Fibroblast of skin of left quadriceps (primary cell): ENCODE measurements at regions not wholly inside any gene's neighbourhood (a gene's known extent, or its start where the extent isn't known, plus 50 kb on each side); places are given as distances from the start of the nearest gene placed in this dataset.
A peak's percentile ranks its signal among the peaks of the same experiment; 100 is the strongest.

Experiments
- DNase-seq, 2 experiments: peaks; one replicate each; pipeline ENCODE4 v3.0.0-alpha.2; 2013; ENCODE audit warnings: low read depth in 2 of 2

- no peak for DNase-seq
Measured at GRCh38 chr2:5990086-5990485, 297.9 kb downstream of the SOX11 start.

GRCh38 chr2:5991305-5991968 lies 299.3 kb downstream of the SOX11 start:
- DNase-seq, result no peak

GRCh38 chr2:5995832-5996231 lies 303.6 kb downstream of the SOX11 start:
- no peak for DNase-seq

GRCh38 chr2:6008186-6008585 lies 316.0 kb downstream of the SOX11 start:
- DNase-seq, result no peak

- peak; percentile 53 to 59 for DNase-seq
Measured at GRCh38 chr2:6008726-6009125, 316.5 kb downstream of the SOX11 start.

GRCh38 chr2:6010163-6010562 lies 318.0 kb downstream of the SOX11 start:
- no peak for DNase-seq

GRCh38 chr2:6011921-6012320 lies 319.7 kb downstream of the SOX11 start:
- peak; percentile 80 to 82 for DNase-seq

- no peak for DNase-seq
Measured at GRCh38 chr2:6017736-6018286, 325.6 kb downstream of the SOX11 start.

GRCh38 chr2:6024229-6024628 lies 332.0 kb downstream of the SOX11 start:
- DNase-seq, result no peak

- DNase-seq, result no peak
Measured at GRCh38 chr2:6024784-6025183, 332.6 kb downstream of the SOX11 start.

- DNase-seq, result no peak
Measured at GRCh38 chr2:6025391-6025790, 333.2 kb downstream of the SOX11 start.

GRCh38 chr2:6027066-6027465 lies 334.9 kb downstream of the SOX11 start:
- no peak for DNase-seq

GRCh38 chr2:6031200-6031867 lies 339.1 kb downstream of the SOX11 start:
- DNase-seq, result no peak

GRCh38 chr2:6036211-6036610 lies 344.0 kb downstream of the SOX11 start:
- no peak for DNase-seq

GRCh38 chr2:6043238-6043637 lies 351.1 kb downstream of the SOX11 start:
- DNase-seq, result no peak

- no peak for DNase-seq
Measured at GRCh38 chr2:6052649-6053048, 360.5 kb downstream of the SOX11 start.

- DNase-seq, result no peak
Measured at GRCh38 chr2:6053743-6054142, 361.6 kb downstream of the SOX11 start.

- DNase-seq, result no peak
Measured at GRCh38 chr2:6054161-6054671, 362.0 kb downstream of the SOX11 start.

- no peak for DNase-seq
Measured at GRCh38 chr2:6060992-6061663, 368.9 kb downstream of the SOX11 start.

- DNase-seq, result no peak
Measured at GRCh38 chr2:6064757-6065156, 372.6 kb downstream of the SOX11 start.

GRCh38 chr2:6065703-6066102 lies 373.5 kb downstream of the SOX11 start:
- DNase-seq, result no peak

GRCh38 chr2:6067089-6067488 lies 374.9 kb downstream of the SOX11 start:
- DNase-seq, result no peak

GRCh38 chr2:6067806-6068205 lies 375.6 kb downstream of the SOX11 start:
- DNase-seq, result no peak
